ENCODE measurements at regions not wholly inside any gene's neighbourhood (a gene's known extent, or its start where the extent isn't known, plus 50 kb on each side); places are given as distances from the start of the nearest gene placed in this dataset.

DNA sequence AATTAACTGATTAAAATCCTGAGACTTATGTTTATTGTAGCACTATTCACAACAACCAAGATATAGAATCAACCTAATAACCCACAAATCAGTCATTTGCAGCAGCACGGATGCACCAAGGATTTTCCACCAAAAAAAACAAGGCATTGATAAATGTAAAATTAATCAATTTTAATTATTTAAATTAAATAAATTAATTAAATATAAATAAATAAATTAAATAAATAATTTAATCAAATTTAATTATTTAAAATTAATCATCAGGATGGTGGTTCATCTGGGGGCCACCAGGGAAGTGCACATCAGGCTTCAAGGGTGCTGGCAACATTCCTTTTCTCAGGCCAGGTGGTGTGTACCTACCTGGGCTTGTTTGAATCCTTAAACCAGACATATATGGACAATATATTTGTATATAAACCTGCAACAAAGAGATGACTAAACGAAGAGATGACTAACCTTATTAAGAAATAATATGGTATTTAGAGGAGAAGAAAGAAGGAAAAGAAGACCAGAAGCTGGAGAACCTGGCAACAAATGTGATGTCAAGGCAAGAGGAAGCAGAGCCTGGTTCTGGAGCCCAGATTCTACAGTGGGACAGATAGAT is 89.2 kb downstream of the CD164 start:
- TF ChIP-seq POLR2A (IDR thresholded peaks at IDR 0.05) (no peak), POLR2AphosphoS5 (IDR thresholded peaks at IDR 0.05) (no peak), EP300 (IDR thresholded peaks at IDR 0.05; ENCODE audit: low read depth) (no peak)
- TF ChIP-seq, protein P1, sequence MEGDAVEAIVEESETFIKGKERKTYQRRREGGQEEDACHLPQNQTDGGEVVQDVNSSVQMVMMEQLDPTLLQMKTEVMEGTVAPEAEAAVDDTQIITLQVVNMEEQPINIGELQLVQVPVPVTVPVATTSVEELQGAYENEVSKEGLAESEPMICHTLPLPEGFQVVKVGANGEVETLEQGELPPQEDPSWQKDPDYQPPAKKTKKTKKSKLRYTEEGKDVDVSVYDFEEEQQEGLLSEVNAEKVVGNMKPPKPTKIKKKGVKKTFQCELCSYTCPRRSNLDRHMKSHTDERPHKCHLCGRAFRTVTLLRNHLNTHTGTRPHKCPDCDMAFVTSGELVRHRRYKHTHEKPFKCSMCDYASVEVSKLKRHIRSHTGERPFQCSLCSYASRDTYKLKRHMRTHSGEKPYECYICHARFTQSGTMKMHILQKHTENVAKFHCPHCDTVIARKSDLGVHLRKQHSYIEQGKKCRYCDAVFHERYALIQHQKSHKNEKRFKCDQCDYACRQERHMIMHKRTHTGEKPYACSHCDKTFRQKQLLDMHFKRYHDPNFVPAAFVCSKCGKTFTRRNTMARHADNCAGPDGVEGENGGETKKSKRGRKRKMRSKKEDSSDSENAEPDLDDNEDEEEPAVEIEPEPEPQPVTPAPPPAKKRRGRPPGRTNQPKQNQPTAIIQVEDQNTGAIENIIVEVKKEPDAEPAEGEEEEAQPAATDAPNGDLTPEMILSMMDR (IDR thresholded peaks at IDR 0.05) = no peak
